H9 (cell line): ENCODE measurements at regions not wholly inside any gene's neighbourhood (a gene's known extent, or its start where the extent isn't known, plus 50 kb on each side); places are given as distances from the start of the nearest gene placed in this dataset.

Experiments
- DNase-seq: peaks from one replicate; pipeline ENCODE4 v3.0.0-alpha.2; 2017
- H2AFZ ChIP-seq: one replicate; pipeline ENCODE4 v1.6.1; 2013; ENCODE audit warnings: mild to moderate bottlenecking, low read length, control low read depth, moderate library complexity
- H2AK5ac ChIP-seq: 2 replicates; pipeline ENCODE4 v1.6.1; 2013; ENCODE audit warnings: low read length, control low read depth, mixed read lengths; ENCODE audit not compliant: insufficient read length
- H2BK120ac ChIP-seq: one replicate; pipeline ENCODE4 v1.6.1; 2013; ENCODE audit warnings: low read depth, mild to moderate bottlenecking, low read length, control low read depth, inconsistent platforms; ENCODE audit not compliant: poor library complexity, severe bottlenecking
- H2BK12ac ChIP-seq: 2 replicates; pipeline ENCODE4 v1.6.1; 2013; ENCODE audit warnings: low read length, control low read depth, mixed read lengths, low read depth; ENCODE audit not compliant: insufficient read length
- H2BK15ac ChIP-seq: 2 replicates; pipeline ENCODE4 v1.6.1; 2013; ENCODE audit warnings: low read depth, low read length, control low read depth
- H2BK20ac ChIP-seq: one replicate; pipeline ENCODE4 v1.6.1; 2013; ENCODE audit warnings: low read depth, mild to moderate bottlenecking, low read length, control low read depth, inconsistent platforms; ENCODE audit not compliant: poor library complexity, severe bottlenecking
- H2BK5ac ChIP-seq: 2 replicates; pipeline ENCODE4 v1.6.1; 2013; ENCODE audit warnings: low read length, control low read depth, mixed read lengths; ENCODE audit not compliant: insufficient read length
- H3K14ac ChIP-seq: 2 replicates; pipeline ENCODE4 v1.6.1; 2013; ENCODE audit warnings: low read length, control low read depth; ENCODE audit not compliant: insufficient read depth
- H3K18ac ChIP-seq: 2 replicates; pipeline ENCODE4 v1.6.1; 2013; ENCODE audit warnings: low read depth, mild to moderate bottlenecking, mixed read lengths, low read length, control low read depth; ENCODE audit not compliant: insufficient read length
- H3K23ac ChIP-seq: 2 replicates; pipeline ENCODE4 v1.6.1; 2013; ENCODE audit warnings: low read length, control low read depth, mixed read lengths, low read depth; ENCODE audit not compliant: insufficient read length
- H3K23me2 ChIP-seq: 2 replicates; pipeline ENCODE4 v1.6.1; 2013; ENCODE audit warnings: low read depth, mild to moderate bottlenecking, mixed read lengths, low read length, control low read depth; ENCODE audit not compliant: insufficient read length, poor library complexity, severe bottlenecking
- H3K27ac ChIP-seq: 2 replicates; pipeline ENCODE4 v1.5.1; 2013; ENCODE audit warnings: low read length, control low read depth, mixed read lengths, low read depth; ENCODE audit not compliant: insufficient read length
- H3K27me3 ChIP-seq: 2 replicates; pipeline ENCODE4 v1.6.1; 2013; ENCODE audit warnings: low read length, control low read depth, inconsistent platforms; ENCODE audit not compliant: insufficient read depth
- H3K4ac ChIP-seq: 2 replicates; pipeline ENCODE4 v1.6.1; 2013; ENCODE audit warnings: low read depth, mild to moderate bottlenecking, control low read depth, inconsistent platforms, low read length, moderate library complexity
- H3K4me1 ChIP-seq: 2 replicates; pipeline ENCODE4 v1.6.1; 2013; ENCODE audit warnings: low read length, control low read depth, inconsistent platforms; ENCODE audit not compliant: insufficient read depth
- H3K4me2 ChIP-seq: 2 replicates; pipeline ENCODE4 v1.6.1; 2013; ENCODE audit warnings: low read length, control low read depth, mixed read lengths; ENCODE audit not compliant: insufficient read length, insufficient read depth
- H3K56ac ChIP-seq: 2 replicates; pipeline ENCODE4 v1.6.1; 2013; ENCODE audit warnings: low read depth, mild to moderate bottlenecking, mixed read lengths, low read length, control low read depth; ENCODE audit not compliant: insufficient read length
- H3K79me1 ChIP-seq: 2 replicates; pipeline ENCODE4 v1.6.1; 2013; ENCODE audit warnings: low read depth, mild to moderate bottlenecking, moderate library complexity, low read length, control low read depth, inconsistent platforms; ENCODE audit not compliant: insufficient read depth, poor library complexity, severe bottlenecking
- H3K79me2 ChIP-seq: 2 replicates; pipeline ENCODE4 v1.6.1; 2013; ENCODE audit warnings: low read length, control low read depth, inconsistent platforms; ENCODE audit not compliant: insufficient read depth
- H3K9ac ChIP-seq: 2 replicates; pipeline ENCODE4 v1.6.1; 2013; ENCODE audit warnings: low read length, control low read depth, mixed read lengths; ENCODE audit not compliant: insufficient read length; ENCODE audit errors: extremely low read depth
- H3K9me3 ChIP-seq: one replicate; pipeline ENCODE4 v1.6.1; 2013; ENCODE audit warnings: low read depth, low read length, inconsistent platforms; ENCODE audit not compliant: control insufficient read depth
- H3T11ph ChIP-seq: one replicate; pipeline ENCODE4 v1.6.1; 2013; ENCODE audit warnings: mild to moderate bottlenecking, low read length, control low read depth, inconsistent platforms
- H4K20me1 ChIP-seq: one replicate; pipeline ENCODE4 v1.6.1; 2013; ENCODE audit not compliant: control insufficient read depth, insufficient read length, insufficient read depth
- H4K5ac ChIP-seq: 2 replicates; pipeline ENCODE4 v1.6.1; 2013; ENCODE audit warnings: low read depth, mild to moderate bottlenecking, mixed read lengths, low read length, control low read depth; ENCODE audit not compliant: insufficient read length
- H4K8ac ChIP-seq: replicated peaks from 2 replicates; pipeline ENCODE4 v1.6.1; 2013; ENCODE audit warnings: low read length, control low read depth, mixed read lengths, low read depth; ENCODE audit not compliant: insufficient read length
- H4K91ac ChIP-seq: 2 replicates; pipeline ENCODE4 v1.6.1; 2013; ENCODE audit warnings: low read depth, mild to moderate bottlenecking, moderate library complexity, mixed read lengths, low read length, control low read depth; ENCODE audit not compliant: insufficient read length
- H3K27ac Mint-ChIP-seq, 3 experiments: 2 replicates in 2 of 3; 3 replicates in 1 of 3; pipeline ENCODE4 v1.8.0; 2020 to 2021; ENCODE audit warnings: mixed read lengths in 3 of 3, mild to moderate bottlenecking in 1 of 3, moderate library complexity in 1 of 3
- H3K27me3 Mint-ChIP-seq: 2 replicates; pipeline ENCODE4 v1.8.0; 2021; ENCODE audit warnings: low read depth, mild to moderate bottlenecking, moderate library complexity, mixed read lengths
- H3K36me3 Mint-ChIP-seq, 3 experiments: 2 replicates in 2 of 3; 3 replicates in 1 of 3; pipeline ENCODE4 v1.8.0; 2020 to 2021; ENCODE audit warnings: low read depth in 3 of 3, mixed read lengths in 3 of 3; ENCODE audit not compliant: insufficient read depth in 1 of 3
- H3K4me1 Mint-ChIP-seq, 2 experiments: 2 replicates each; pipeline ENCODE4 v1.8.0; 2020; ENCODE audit warnings: mixed read lengths in 2 of 2
- H3K4me3 Mint-ChIP-seq, 2 experiments: 2 replicates in 1 of 2; 3 replicates in 1 of 2; pipeline ENCODE4 v1.8.0; 2020 to 2021; ENCODE audit warnings: mild to moderate bottlenecking in 2 of 2, mixed read lengths in 2 of 2, moderate library complexity in 1 of 2
- H3K9me3 Mint-ChIP-seq, 2 experiments: 2 replicates in 1 of 2; 3 replicates in 1 of 2; pipeline ENCODE4 v1.8.0; 2020; ENCODE audit warnings: mild to moderate bottlenecking in 2 of 2, mixed read lengths in 2 of 2, moderate library complexity in 1 of 2
- TF ChIP-seq, protein P1 (sequence below): fragments of 200-600 bp; sonication (generic); conservative IDR thresholded peaks from 3 replicates; pipeline ENCODE4 v1.8.0; 2021; ENCODE audit warnings: antibody characterized with exemption, mild to moderate bottlenecking

DNA sequence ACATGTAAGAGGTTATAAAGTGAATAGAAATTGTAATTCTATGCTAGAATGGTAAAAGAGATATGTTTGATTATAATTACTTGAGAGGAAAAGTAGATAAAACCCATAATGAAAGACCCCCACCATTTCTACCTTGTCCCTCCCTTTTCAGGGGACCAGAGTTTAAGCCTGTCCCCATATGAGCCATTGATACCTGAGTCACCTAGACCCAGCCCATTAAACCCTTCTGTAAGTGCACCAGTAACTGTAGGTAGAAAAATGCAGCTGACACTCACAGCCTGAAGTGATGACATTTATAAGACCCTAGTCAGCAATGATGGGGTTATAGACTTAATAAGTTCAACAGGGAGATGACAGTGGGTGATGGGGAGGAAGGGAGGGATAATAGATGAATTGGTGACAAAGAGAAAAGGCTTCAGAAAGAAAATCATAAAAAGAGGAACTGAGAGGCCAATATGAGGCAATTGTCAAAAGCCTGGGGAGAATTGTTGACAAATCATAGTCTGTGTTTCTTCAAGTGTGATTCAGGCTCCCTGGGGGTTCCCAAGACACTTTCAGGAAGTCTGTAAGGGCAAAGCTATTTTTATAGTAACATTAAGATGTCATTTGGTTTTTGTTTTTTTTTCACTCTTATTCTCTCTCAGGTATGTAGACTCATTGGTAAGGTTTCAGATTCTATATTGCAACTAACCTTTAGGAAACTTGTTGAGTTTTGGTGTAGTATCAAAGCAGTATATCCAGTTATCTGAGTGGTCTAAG lies 544.2 kb downstream of the SATB2 start:
- no peak overlapping the region for H3K4ac ChIP-seq
- H2BK12ac ChIP-seq: no peak overlapping the region
- H2BK120ac ChIP-seq: no peak overlapping the region
- H4K20me1 ChIP-seq: no peaks in the 10 kb centered on the region
- H3K4me1 Mint-ChIP-seq: no peaks in the 10 kb centered on the region
- no peak overlapping the region for H3K27ac Mint-ChIP-seq
- H3K56ac ChIP-seq: no peak overlapping the region
- H3K4me2 ChIP-seq: no peak overlapping the region
- H3T11ph ChIP-seq: no peak overlapping the region
- no peak overlapping the region for H2AK5ac ChIP-seq
- H3K27me3 ChIP-seq: no peaks in the 10 kb centered on the region
- H2AFZ ChIP-seq: no peak overlapping the region
- H3K9ac ChIP-seq: no peak overlapping the region
- no peak overlapping the region for H3K14ac ChIP-seq
- no peak overlapping the region for H3K23ac ChIP-seq
- H2BK15ac ChIP-seq: no peak overlapping the region
- peaks cover 0 to 4% (median 2%) of the 10 kb centered on the region in 3 experiments; a peak in 2 of 7 replicates for H3K36me3 Mint-ChIP-seq
- no peak overlapping the region for H3K27ac ChIP-seq
- no peak overlapping the region for H4K91ac ChIP-seq
- TF ChIP-seq, protein P1, sequence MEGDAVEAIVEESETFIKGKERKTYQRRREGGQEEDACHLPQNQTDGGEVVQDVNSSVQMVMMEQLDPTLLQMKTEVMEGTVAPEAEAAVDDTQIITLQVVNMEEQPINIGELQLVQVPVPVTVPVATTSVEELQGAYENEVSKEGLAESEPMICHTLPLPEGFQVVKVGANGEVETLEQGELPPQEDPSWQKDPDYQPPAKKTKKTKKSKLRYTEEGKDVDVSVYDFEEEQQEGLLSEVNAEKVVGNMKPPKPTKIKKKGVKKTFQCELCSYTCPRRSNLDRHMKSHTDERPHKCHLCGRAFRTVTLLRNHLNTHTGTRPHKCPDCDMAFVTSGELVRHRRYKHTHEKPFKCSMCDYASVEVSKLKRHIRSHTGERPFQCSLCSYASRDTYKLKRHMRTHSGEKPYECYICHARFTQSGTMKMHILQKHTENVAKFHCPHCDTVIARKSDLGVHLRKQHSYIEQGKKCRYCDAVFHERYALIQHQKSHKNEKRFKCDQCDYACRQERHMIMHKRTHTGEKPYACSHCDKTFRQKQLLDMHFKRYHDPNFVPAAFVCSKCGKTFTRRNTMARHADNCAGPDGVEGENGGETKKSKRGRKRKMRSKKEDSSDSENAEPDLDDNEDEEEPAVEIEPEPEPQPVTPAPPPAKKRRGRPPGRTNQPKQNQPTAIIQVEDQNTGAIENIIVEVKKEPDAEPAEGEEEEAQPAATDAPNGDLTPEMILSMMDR: no peak
- H4K8ac ChIP-seq: no peak overlapping the region
- H3K9me3 Mint-ChIP-seq: peaks cover 0 to 8% of the 10 kb centered on the region in 2 experiments; a peak in 1 of 5 replicates
- H3K9me3 ChIP-seq: no peaks in the 10 kb centered on the region
- no peaks in the 10 kb centered on the region for H3K27me3 Mint-ChIP-seq
- H3K4me3 Mint-ChIP-seq: no peak overlapping the region
- H3K4me1 ChIP-seq: no peaks in the 10 kb centered on the region
- DNase-seq: no peak
- no peak overlapping the region for H4K5ac ChIP-seq
- H3K23me2 ChIP-seq: no peaks in the 10 kb centered on the region
- H3K18ac ChIP-seq: no peak overlapping the region
- no peak overlapping the region for H2BK5ac ChIP-seq
- no peaks in the 10 kb centered on the region for H3K79me2 ChIP-seq
- no peaks in the 10 kb centered on the region for H3K79me1 ChIP-seq
- no peak overlapping the region for H2BK20ac ChIP-seq
